HG03354 (cell line): ENCODE measurements at regions not wholly inside any gene's neighbourhood (a gene's known extent, or its start where the extent isn't known, plus 50 kb on each side); places are given as distances from the start of the nearest gene placed in this dataset.
"Not testable (repeated sequence)": the region's sequence is repeated elsewhere in the genome, so short reads cannot be mapped to it uniquely, and the experiment has no call there.

ENCODE experiments used
- ATAC-seq: cut with Tn5 transposase; IDR thresholded peaks from one replicate; pipeline ENCODE4 v1.9.1; 2021; ENCODE audit warnings: mild to moderate bottlenecking; ENCODE audit not compliant: unreplicated experiment, poor library complexity, severe bottlenecking

GRCh38 chr2:176907341-176907740, 305.3 kb upstream of the HNRNPA3 start:
- no peak for ATAC-seq

GRCh38 chr2:176910828-176911227, 301.8 kb upstream of the HNRNPA3 start:
- ATAC-seq, result no peak

GRCh38 chr2:176913955-176914354, 298.6 kb upstream of the HNRNPA3 start:
- ATAC-seq, result no peak

- ATAC-seq, result no peak
These were observed 298.2 kb upstream of the HNRNPA3 start for GRCh38 chr2:176914371-176914770.

GRCh38 chr2:176922545-176922944, 290.0 kb upstream of the HNRNPA3 start:
- ATAC-seq, result not testable (repeated sequence)

GRCh38 chr2:176923205-176923604, 289.4 kb upstream of the HNRNPA3 start:
- no peak for ATAC-seq

GRCh38 chr2:176924909-176925534, 287.6 kb upstream of the HNRNPA3 start:
- ATAC-seq, result no peak

- ATAC-seq, result no peak
These were observed 286.1 kb upstream of the HNRNPA3 start for GRCh38 chr2:176926453-176926852.

- not testable (repeated sequence) for ATAC-seq
These were observed 283.2 kb upstream of the HNRNPA3 start for GRCh38 chr2:176929387-176929786.

GRCh38 chr2:176931588-176932563, 280.7 kb upstream of the HNRNPA3 start:
- peak; percentile 97 for ATAC-seq

GRCh38 chr2:176934131-176934530, 278.5 kb upstream of the HNRNPA3 start:
- ATAC-seq, result no peak

GRCh38 chr2:176934869-176935415, 277.7 kb upstream of the HNRNPA3 start:
- no peak for ATAC-seq

- no peak for ATAC-seq
These were observed 277.0 kb upstream of the HNRNPA3 start for GRCh38 chr2:176935543-176936102.

GRCh38 chr2:176936410-176936809, 276.2 kb upstream of the HNRNPA3 start:
- ATAC-seq, result no peak

- no peak for ATAC-seq
These were observed 267.6 kb upstream of the HNRNPA3 start for GRCh38 chr2:176944998-176945397.

GRCh38 chr2:176947754-176948153, 264.8 kb upstream of the HNRNPA3 start:
- no peak for ATAC-seq

- ATAC-seq, result not testable (repeated sequence)
These were observed 261.4 kb upstream of the HNRNPA3 start for GRCh38 chr2:176951218-176951617.

- no peak for ATAC-seq
These were observed 255.8 kb upstream of the HNRNPA3 start for GRCh38 chr2:176956791-176957190.

GRCh38 chr2:176959614-176960013, 253.0 kb upstream of the HNRNPA3 start:
- ATAC-seq, result no peak

- ATAC-seq, result no peak
These were observed 252.5 kb upstream of the HNRNPA3 start for GRCh38 chr2:176960061-176960460.
